Esophagus squamous epithelium (tissue), 4 donors: ENCODE measurements at regions not wholly inside any gene's neighbourhood (a gene's known extent, or its start where the extent isn't known, plus 50 kb on each side); places are given as distances from the start of the nearest gene placed in this dataset.

ENCODE experiments used
- POLR2A ChIP-seq, 4 donors: fragments of 450-650 bp; IDR thresholded peaks; one replicate each; pipeline ENCODE4 v1.6.1; 2017; ENCODE audit warnings: antibody characterized with exemption in 4 of 4, mild to moderate bottlenecking in 4 of 4, moderate library complexity in 3 of 4
- TF ChIP-seq, protein P1 (sequence below), 6 experiments: fragments of 450-650 bp in 4 of 6; fragments of 200-600 bp in 2 of 6; sonication (generic) in 2 of 6; IDR thresholded peaks; one replicate each; pipeline ENCODE4 v1.5.1; 2016 to 2019; ENCODE audit warnings: antibody characterized with exemption in 6 of 6, mild to moderate bottlenecking in 4 of 6, moderate library complexity in 4 of 6

DNA sequence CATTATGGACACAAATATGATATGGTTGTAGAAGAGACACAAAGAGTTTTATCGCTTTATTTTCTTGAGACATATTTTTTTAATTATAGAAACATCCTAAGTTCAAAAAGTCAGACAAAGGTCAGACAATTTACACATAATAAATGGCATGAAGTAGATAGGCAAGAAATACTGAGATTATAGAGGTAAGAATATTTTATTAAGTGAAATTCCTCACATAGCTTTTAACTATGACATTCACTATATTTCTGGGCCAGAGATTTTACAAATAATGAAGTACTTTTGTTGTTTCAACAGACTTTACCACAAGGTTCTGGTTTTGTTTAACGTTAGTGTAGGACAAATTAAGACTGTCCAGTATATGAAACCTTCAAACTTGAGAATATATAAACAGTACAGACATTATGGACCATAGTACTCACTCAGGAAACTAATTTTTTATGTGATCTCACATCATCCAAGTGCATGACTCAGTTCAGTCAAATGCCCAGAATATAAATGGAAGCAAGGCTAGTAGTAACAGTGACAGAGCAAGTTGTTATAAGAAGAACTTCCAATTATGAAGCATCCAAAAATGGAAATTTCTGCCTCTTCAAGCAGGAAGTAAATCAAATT lies 394.8 kb downstream of the KCNJ2 start:
- TF ChIP-seq, protein P1, sequence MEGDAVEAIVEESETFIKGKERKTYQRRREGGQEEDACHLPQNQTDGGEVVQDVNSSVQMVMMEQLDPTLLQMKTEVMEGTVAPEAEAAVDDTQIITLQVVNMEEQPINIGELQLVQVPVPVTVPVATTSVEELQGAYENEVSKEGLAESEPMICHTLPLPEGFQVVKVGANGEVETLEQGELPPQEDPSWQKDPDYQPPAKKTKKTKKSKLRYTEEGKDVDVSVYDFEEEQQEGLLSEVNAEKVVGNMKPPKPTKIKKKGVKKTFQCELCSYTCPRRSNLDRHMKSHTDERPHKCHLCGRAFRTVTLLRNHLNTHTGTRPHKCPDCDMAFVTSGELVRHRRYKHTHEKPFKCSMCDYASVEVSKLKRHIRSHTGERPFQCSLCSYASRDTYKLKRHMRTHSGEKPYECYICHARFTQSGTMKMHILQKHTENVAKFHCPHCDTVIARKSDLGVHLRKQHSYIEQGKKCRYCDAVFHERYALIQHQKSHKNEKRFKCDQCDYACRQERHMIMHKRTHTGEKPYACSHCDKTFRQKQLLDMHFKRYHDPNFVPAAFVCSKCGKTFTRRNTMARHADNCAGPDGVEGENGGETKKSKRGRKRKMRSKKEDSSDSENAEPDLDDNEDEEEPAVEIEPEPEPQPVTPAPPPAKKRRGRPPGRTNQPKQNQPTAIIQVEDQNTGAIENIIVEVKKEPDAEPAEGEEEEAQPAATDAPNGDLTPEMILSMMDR (IDR thresholded peaks at IDR 0.05) = no peak
- TF ChIP-seq POLR2A (IDR thresholded peaks at IDR 0.05) = no peak
